ENCODE measurements at regions not wholly inside any gene's neighbourhood (a gene's known extent, or its start where the extent isn't known, plus 50 kb on each side); places are given as distances from the start of the nearest gene placed in this dataset.
A peak's percentile ranks its signal among the peaks of the same experiment; 100 is the strongest.
"Not testable (repeated sequence)": the region's sequence is repeated elsewhere in the genome, so short reads cannot be mapped to it uniquely, and the experiment has no call there.

GRCh38 chr4:9505341-9505740, 61.1 kb downstream of the DEFB131A start:
- not testable (repeated sequence) for DNase-seq (ENCODE audit: low read depth in 1 of 2, low spot score in 1 of 2)

GRCh38 chr4:9506672-9507071, 62.5 kb downstream of the DEFB131A start:
- not testable (repeated sequence) for DNase-seq (ENCODE audit: low read depth in 1 of 2, low spot score in 1 of 2)

GRCh38 chr4:9512941-9513340, 68.7 kb downstream of the DEFB131A start:
- not testable (repeated sequence) for DNase-seq (ENCODE audit: low read depth in 1 of 2, low spot score in 1 of 2)

GRCh38 chr4:9519631-9520030, 75.4 kb downstream of the DEFB131A start:
- not testable (repeated sequence) for DNase-seq (ENCODE audit: low read depth in 1 of 2, low spot score in 1 of 2)

- not testable (repeated sequence) for DNase-seq (ENCODE audit: low read depth in 1 of 2, low spot score in 1 of 2)
These were observed 78.7 kb downstream of the DEFB131A start for GRCh38 chr4:9522903-9523302.

- DNase-seq (ENCODE audit: low read depth in 1 of 2, low spot score in 1 of 2) = not testable (repeated sequence)
These were observed 80.2 kb downstream of the DEFB131A start for GRCh38 chr4:9524406-9524805.

- DNase-seq (ENCODE audit: low read depth in 1 of 2, low spot score in 1 of 2) = peak; percentile 41 to 66
These were observed 88.1 kb downstream of the DEFB131A start for GRCh38 chr4:9532134-9532862.

- DNase-seq (ENCODE audit: low read depth in 1 of 2, low spot score in 1 of 2) = not testable (repeated sequence)
These were observed 88.6 kb downstream of the DEFB131A start for GRCh38 chr4:9532863-9533192.

- not testable (repeated sequence) for DNase-seq (ENCODE audit: low read depth in 1 of 2, low spot score in 1 of 2)
These were observed 92.9 kb downstream of the DEFB131A start for GRCh38 chr4:9537101-9537500.

- not testable (repeated sequence) for DNase-seq (ENCODE audit: low read depth in 1 of 2, low spot score in 1 of 2)
These were observed 95.8 kb downstream of the DEFB131A start for GRCh38 chr4:9539939-9540520.

- DNase-seq (ENCODE audit: low read depth in 1 of 2, low spot score in 1 of 2) = not testable (repeated sequence)
These were observed 97.2 kb downstream of the DEFB131A start for GRCh38 chr4:9541388-9541915.

GRCh38 chr4:9544851-9545250, 100.6 kb downstream of the DEFB131A start:
- not testable (repeated sequence) for DNase-seq (ENCODE audit: low read depth in 1 of 2, low spot score in 1 of 2)

- DNase-seq (ENCODE audit: low read depth in 1 of 2, low spot score in 1 of 2) = not testable (repeated sequence)
These were observed 103.3 kb downstream of the DEFB131A start for GRCh38 chr4:9547470-9547869.

- DNase-seq (ENCODE audit: low read depth in 1 of 2, low spot score in 1 of 2) = not testable (repeated sequence)
These were observed 111.9 kb downstream of the DEFB131A start for GRCh38 chr4:9556076-9556475.

- not testable (repeated sequence) for DNase-seq (ENCODE audit: low read depth in 1 of 2, low spot score in 1 of 2)
These were observed 133.7 kb downstream of the DEFB131A start for GRCh38 chr4:9577869-9578268.

- not testable (repeated sequence) for DNase-seq (ENCODE audit: low read depth in 1 of 2, low spot score in 1 of 2)
These were observed 138.7 kb downstream of the DEFB131A start for GRCh38 chr4:9582880-9583279.

- DNase-seq (ENCODE audit: low read depth in 1 of 2, low spot score in 1 of 2) = no peak
These were observed 147.8 kb downstream of the DEFB131A start for GRCh38 chr4:9592010-9592409.

GRCh38 chr4:9594948-9595347, 150.7 kb downstream of the DEFB131A start:
- no peak for DNase-seq (ENCODE audit: low read depth in 1 of 2, low spot score in 1 of 2)

GRCh38 chr4:9595531-9595930, 151.3 kb downstream of the DEFB131A start:
- not testable (repeated sequence) for DNase-seq (ENCODE audit: low read depth in 1 of 2, low spot score in 1 of 2)

GRCh38 chr4:9599266-9599665, 155.1 kb downstream of the DEFB131A start:
- no peak for DNase-seq (ENCODE audit: low read depth in 1 of 2, low spot score in 1 of 2)

- DNase-seq (ENCODE audit: low read depth in 1 of 2, low spot score in 1 of 2) = no peak
These were observed 156.0 kb downstream of the DEFB131A start for GRCh38 chr4:9600246-9600645.

- no peak for DNase-seq (ENCODE audit: low read depth in 1 of 2, low spot score in 1 of 2)
These were observed 158.2 kb downstream of the DEFB131A start for GRCh38 chr4:9602389-9602914.
